Activated CD8-positive, alpha-beta memory T cell treated with anti-CD3 and anti-CD28 coated beads for 4 hours (primary cell): ENCODE measurements at regions not wholly inside any gene's neighbourhood (a gene's known extent, or its start where the extent isn't known, plus 50 kb on each side); places are given as distances from the start of the nearest gene placed in this dataset.
"Not testable (repeated sequence)": the region's sequence is repeated elsewhere in the genome, so short reads cannot be mapped to it uniquely, and the experiment has no call there.

Experiments used
- DNase-seq, 2 donors: peaks; one replicate each; pipeline ENCODE4 v3.0.0-alpha.2; 2020; ENCODE audit warnings: low read depth in 2 of 2

GRCh38 chr2:125216321-125216720 is 1191.2 kb downstream of the CNTNAP5 start:
- no peak for DNase-seq

- DNase-seq: no peak
Observed at GRCh38 chr2:125224188-125224587, 1199.1 kb downstream of the CNTNAP5 start.

GRCh38 chr2:125224830-125225229 is 1199.7 kb downstream of the CNTNAP5 start:
- DNase-seq: no peak

- DNase-seq: no peak
Observed at GRCh38 chr2:125227843-125228392, 1202.8 kb downstream of the CNTNAP5 start.

- no peak for DNase-seq
Observed at GRCh38 chr2:125240870-125241269, 1215.8 kb downstream of the CNTNAP5 start.

- DNase-seq: no peak
Observed at GRCh38 chr2:125243074-125243473, 1218.0 kb downstream of the CNTNAP5 start.

- DNase-seq: no peak
Observed at GRCh38 chr2:125254010-125254409, 1228.9 kb downstream of the CNTNAP5 start.

- DNase-seq: no peak
Observed at GRCh38 chr2:125259451-125259850, 1234.4 kb downstream of the CNTNAP5 start.

- not testable (repeated sequence) for DNase-seq
Observed at GRCh38 chr2:125260366-125260930, 1235.4 kb downstream of the CNTNAP5 start.

GRCh38 chr2:125264453-125264852 is 1239.4 kb downstream of the CNTNAP5 start:
- no peak for DNase-seq

- no peak for DNase-seq
Observed at GRCh38 chr2:125267683-125268082, 1242.6 kb downstream of the CNTNAP5 start.

GRCh38 chr2:125272651-125273050 is 1247.6 kb downstream of the CNTNAP5 start:
- DNase-seq: no peak

GRCh38 chr2:125274718-125275117 is 1249.6 kb downstream of the CNTNAP5 start:
- DNase-seq: no peak

GRCh38 chr2:125280265-125280664 is 1255.2 kb downstream of the CNTNAP5 start:
- no peak for DNase-seq

GRCh38 chr2:125281242-125281641 is 1256.2 kb downstream of the CNTNAP5 start:
- DNase-seq: no peak

GRCh38 chr2:125296742-125297141 is 1271.7 kb downstream of the CNTNAP5 start:
- DNase-seq: no peak

GRCh38 chr2:125310657-125311364 is 1285.7 kb downstream of the CNTNAP5 start:
- no peak for DNase-seq

GRCh38 chr2:125312342-125312741 is 1287.3 kb downstream of the CNTNAP5 start:
- DNase-seq: no peak

GRCh38 chr2:125313806-125314205 is 1288.7 kb downstream of the CNTNAP5 start:
- DNase-seq: no peak

- no peak for DNase-seq
Observed at GRCh38 chr2:125318740-125319139, 1293.7 kb downstream of the CNTNAP5 start.

- no peak for DNase-seq
Observed at GRCh38 chr2:125324273-125324672, 1299.2 kb downstream of the CNTNAP5 start.

GRCh38 chr2:125330133-125330532 is 1305.0 kb downstream of the CNTNAP5 start:
- no peak for DNase-seq

- DNase-seq: no peak
Observed at GRCh38 chr2:125341353-125341752, 1314.6 kb upstream of the GYPC start.
